SK-N-SH (cell line): ENCODE measurements at regions not wholly inside any gene's neighbourhood (a gene's known extent, or its start where the extent isn't known, plus 50 kb on each side); places are given as distances from the start of the nearest gene placed in this dataset.
A peak's percentile ranks its signal among the peaks of the same experiment; 100 is the strongest.

Source experiments
- CTCF ChIA-PET: fragments of 300-600, 350-600 bp; formaldehyde crosslinking; extraction: SDS; loops from one replicate; lab custom pipeline; 2021; lab: Yijun Ruan, JAX
- POLR2A ChIA-PET: fragments of 350-600 bp; sonication (Branson Sonifier 250); formaldehyde crosslinking; extraction: SDS; loops from one replicate; lab custom pipeline; 2020; ENCODE audit warnings: antibody characterized with exemption, inconsistent platforms; lab: Yijun Ruan, JAX
- DNase-seq: peaks from one replicate; pipeline ENCODE4 v3.0.0; 2012
- H2AFZ ChIP-seq: fragments of 200-600 bp; sonication (generic); 2 replicates; pipeline ENCODE4 v1.8.1; 2016; ENCODE audit warnings: antibody characterized with exemption, mild to moderate bottlenecking, low read depth
- H3F3A ChIP-seq: fragments of 200-600 bp; sonication (generic); replicated peaks from 2 replicates; pipeline ENCODE3; 2016; ENCODE audit warnings: antibody characterized with exemption, mild to moderate bottlenecking; ENCODE audit not compliant: insufficient read depth
- H3K27ac ChIP-seq, 2 experiments: fragments of 200-500 bp in 1 of 2; fragments of 200-600 bp in 1 of 2; sonication (Bioruptor generic) in 1 of 2; sonication (generic), shearing (Covaris generic) in 1 of 2; 2 replicates each; pipeline versions ENCODE4 v1.5.1 to v1.6.1; 2014 to 2016; ENCODE audit warnings: low read depth in 2 of 2, inconsistent platforms in 1 of 2, low read length in 1 of 2, mild to moderate bottlenecking in 1 of 2, mixed read lengths in 1 of 2
- H3K27me3 ChIP-seq: fragments of 200-600 bp; sonication (generic), shearing (Covaris generic); 2 replicates; pipeline ENCODE4 v1.6.1; 2016; ENCODE audit warnings: mixed run types; ENCODE audit not compliant: insufficient read depth
- H3K36me3 ChIP-seq, 2 experiments: fragments of 200-500 bp in 1 of 2; fragments of 200-600 bp in 1 of 2; sonication (Bioruptor generic) in 1 of 2; sonication (generic) in 1 of 2; replicated peaks in 1 of 2; 2 replicates each; pipeline versions ENCODE3 to v1.5.1; 2014 to 2016; ENCODE audit warnings: low read length in 1 of 2, mild to moderate bottlenecking in 1 of 2; ENCODE audit not compliant: insufficient read depth in 2 of 2, control insufficient read depth in 1 of 2
- H3K4me1 ChIP-seq, 2 experiments: fragments of 200-500 bp in 1 of 2; fragments of 200-600 bp in 1 of 2; sonication (Bioruptor generic) in 1 of 2; sonication (generic), shearing (Covaris generic) in 1 of 2; 2 replicates each; pipeline versions ENCODE4 v1.5.1 to v1.6.1; 2014 to 2016; ENCODE audit warnings: low read depth in 1 of 2, low read length in 1 of 2, mixed run types in 1 of 2; ENCODE audit not compliant: insufficient read depth in 2 of 2, control insufficient read depth in 1 of 2
- H3K4me2 ChIP-seq: fragments of 200-600 bp; sonication (generic), shearing (Covaris generic); 2 replicates; pipeline ENCODE4 v1.6.1; 2017; ENCODE audit warnings: mixed run types
- H3K4me3 ChIP-seq, 2 experiments: fragments of 200-500 bp in 1 of 2; fragments of 200-600 bp in 1 of 2; sonication (Bioruptor generic) in 1 of 2; sonication (generic), shearing (Covaris generic) in 1 of 2; 2 replicates each; pipeline versions ENCODE4 v1.5.1 to v1.8.1; 2014 to 2016; ENCODE audit warnings: low read depth in 2 of 2, inconsistent platforms in 1 of 2, low read length in 1 of 2, mild to moderate bottlenecking in 1 of 2, mixed read lengths in 1 of 2, moderate library complexity in 1 of 2
- H3K79me2 ChIP-seq: fragments of 200-600 bp; sonication (generic); 2 replicates; pipeline ENCODE4 v1.8.1; 2017; ENCODE audit warnings: mild to moderate bottlenecking; ENCODE audit not compliant: insufficient read depth
- H3K9ac ChIP-seq: fragments of 200-600 bp; sonication (generic); 2 replicates; pipeline ENCODE4 v1.6.1; 2017; ENCODE audit warnings: mixed run types
- H3K9me2 ChIP-seq: fragments of 200-600 bp; sonication (generic); 2 replicates; pipeline ENCODE4 v1.6.1; 2017; ENCODE audit warnings: mixed run types
- H3K9me3 ChIP-seq: fragments of 200-600 bp; sonication (generic); 2 replicates; pipeline ENCODE4 v1.6.1; 2017; ENCODE audit warnings: mixed run types, mild to moderate bottlenecking, moderate library complexity
- H4K20me1 ChIP-seq: fragments of 200-600 bp; sonication (generic); 2 replicates; pipeline ENCODE4 v1.6.1; 2017; ENCODE audit warnings: mild to moderate bottlenecking, mixed run types; ENCODE audit not compliant: insufficient read depth
- CHD2 ChIP-seq: fragments of 150-350 bp; IDR thresholded peaks from 2 replicates; pipeline ENCODE4 v1.6.1; 2018; ENCODE audit warnings: low read length; ENCODE audit not compliant: partially characterized antibody
- ELF1 ChIP-seq: IDR thresholded peaks from 2 replicates; pipeline ENCODE4 v1.4.0; 2012
- EZH2phosphoT487 ChIP-seq: fragments of 200-600 bp; sonication (generic); IDR thresholded peaks from 2 replicates; pipeline ENCODE4 v1.6.1; 2017; ENCODE audit warnings: low read depth, mixed run types, mild to moderate bottlenecking, antibody characterized with exemption, moderate library complexity, borderline replicate concordance
- FOXJ3 ChIP-seq: sonication (generic); formaldehyde crosslinking; IDR thresholded peaks from 2 replicates; pipeline ENCODE4 v1.5.1; 2020; ENCODE audit warnings: mild to moderate bottlenecking, missing genetic modification reagents
- FOXM1 ChIP-seq: IDR thresholded peaks from 2 replicates; pipeline ENCODE4 v1.4.0; 2012; ENCODE audit warnings: low read depth, mild to moderate bottlenecking
- NRF1 ChIP-seq: IDR thresholded peaks from 2 replicates; pipeline ENCODE4 v1.6.1; 2012; ENCODE audit warnings: low read depth, mild to moderate bottlenecking, low read length
- RAD21 ChIP-seq: IDR thresholded peaks from 2 replicates; pipeline ENCODE4 v1.6.1; 2012; ENCODE audit warnings: mild to moderate bottlenecking, low read length
- RXRA ChIP-seq: IDR thresholded peaks from 2 replicates; pipeline ENCODE4 v1.4.0; 2012; ENCODE audit warnings: low read depth, mild to moderate bottlenecking, borderline replicate concordance
- TAF1 ChIP-seq: IDR thresholded peaks from 2 replicates; pipeline ENCODE4 v1.6.1; 2012; ENCODE audit warnings: low read depth, mild to moderate bottlenecking, low read length, moderate library complexity, borderline replicate concordance
- TCF12 ChIP-seq: IDR thresholded peaks from 2 replicates; pipeline ENCODE4 v1.4.0; 2012
- TEAD4 ChIP-seq: IDR thresholded peaks from 2 replicates; pipeline ENCODE4 v1.4.0; 2012; ENCODE audit warnings: mild to moderate bottlenecking, borderline replicate concordance; ENCODE audit not compliant: insufficient read depth
- WGBS: methylation state at CpG from one replicate; pipeline ENCODE4 v1.1.6; 2017; ENCODE audit warnings: low lambda C conversion rate; 5-methylcytosine and 5-hydroxymethylcytosine counted together
- TF ChIP-seq, protein P1 (sequence below): IDR thresholded peaks from 2 replicates; pipeline ENCODE4; 2012
- TF ChIP-seq, protein P2 (sequence below): IDR thresholded peaks from 2 replicates; pipeline ENCODE4 v1.4.0; 2012; ENCODE audit warnings: low read depth
- TF ChIP-seq, protein P3 (sequence below): fragments of 200-600 bp; sonication (generic); IDR thresholded peaks from 2 replicates; pipeline ENCODE4 v1.6.1; 2017; ENCODE audit warnings: antibody characterized with exemption, mild to moderate bottlenecking, moderate library complexity
- TF ChIP-seq, protein P4 (sequence below): fragments of 150-350 bp; IDR thresholded peaks from 2 replicates; pipeline ENCODE4 v1.6.1; 2016; ENCODE audit warnings: mild to moderate bottlenecking, low read depth, low read length

DNA sequence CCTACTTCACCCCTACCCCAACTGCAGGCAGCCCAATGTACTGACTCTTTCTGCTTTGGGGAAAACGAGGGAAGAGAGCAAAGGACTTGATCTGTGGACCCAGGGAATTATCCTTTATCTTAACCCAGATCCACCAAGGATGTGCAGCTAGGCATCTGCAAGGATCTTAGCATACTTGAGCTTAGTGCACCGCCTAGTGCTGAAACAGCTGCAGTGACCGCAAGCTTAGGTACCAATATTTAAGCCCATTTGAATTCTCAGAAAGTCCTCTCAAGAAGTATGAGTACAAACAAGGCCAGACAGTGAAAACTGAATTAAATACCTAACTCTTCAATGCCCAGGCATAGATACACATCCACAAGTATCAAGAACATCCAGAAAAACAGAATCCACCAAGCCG lies 576.7 kb upstream of the ADAMTS16 start:
- Histone ChIP-seq H3K9me2 (no peaks in the 10 kb centered on the region), H2AFZ (no peak overlapping the region), H3K27me3 (no peaks in the 10 kb centered on the region), H3K36me3 (no peaks in the 10 kb centered on the region), H3K9me3 (no peaks in the 10 kb centered on the region; the same call in 1 of the 2 replicates), H3K27ac (no peak overlapping the region), H4K20me1 (no peaks in the 10 kb centered on the region), H3K4me1 (no peaks in the 10 kb centered on the region), H3K4me2 (no peak overlapping the region), H3F3A (no peaks in the 10 kb centered on the region), H3K79me2 (no peaks in the 10 kb centered on the region), H3K9ac (no peak overlapping the region), H3K4me3 (no peak overlapping the region; a peak in 1 of 4 replicates)
- no peak for DNase-seq
- ChIA-PET CTCF (no interaction called here), POLR2A (no interaction called here)
- 10% methylated on average over 4 of the region's 4 CpGs for WGBS
- TF ChIP-seq TEAD4 (no peak), TAF1 (no peak), ELF1 (no peak), RXRA (no peak), RAD21 (peak; percentile 41), CHD2 (no peak), FOXJ3 (CRISPR knock-in tag) (no peak), EZH2phosphoT487 (no peak), TCF12 (no peak), FOXM1 (no peak), NRF1 (no peak)
- TF ChIP-seq, protein P1, sequence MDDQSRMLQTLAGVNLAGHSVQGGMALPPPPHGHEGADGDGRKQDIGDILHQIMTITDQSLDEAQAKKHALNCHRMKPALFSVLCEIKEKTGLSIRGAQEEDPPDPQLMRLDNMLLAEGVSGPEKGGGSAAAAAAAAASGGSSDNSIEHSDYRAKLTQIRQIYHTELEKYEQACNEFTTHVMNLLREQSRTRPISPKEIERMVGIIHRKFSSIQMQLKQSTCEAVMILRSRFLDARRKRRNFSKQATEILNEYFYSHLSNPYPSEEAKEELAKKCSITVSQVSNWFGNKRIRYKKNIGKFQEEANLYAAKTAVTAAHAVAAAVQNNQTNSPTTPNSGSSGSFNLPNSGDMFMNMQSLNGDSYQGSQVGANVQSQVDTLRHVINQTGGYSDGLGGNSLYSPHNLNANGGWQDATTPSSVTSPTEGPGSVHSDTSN: no peak
- TF ChIP-seq, protein P2, sequence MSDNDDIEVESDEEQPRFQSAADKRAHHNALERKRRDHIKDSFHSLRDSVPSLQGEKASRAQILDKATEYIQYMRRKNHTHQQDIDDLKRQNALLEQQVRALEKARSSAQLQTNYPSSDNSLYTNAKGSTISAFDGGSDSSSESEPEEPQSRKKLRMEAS: no peak
- TF ChIP-seq, protein P3, sequence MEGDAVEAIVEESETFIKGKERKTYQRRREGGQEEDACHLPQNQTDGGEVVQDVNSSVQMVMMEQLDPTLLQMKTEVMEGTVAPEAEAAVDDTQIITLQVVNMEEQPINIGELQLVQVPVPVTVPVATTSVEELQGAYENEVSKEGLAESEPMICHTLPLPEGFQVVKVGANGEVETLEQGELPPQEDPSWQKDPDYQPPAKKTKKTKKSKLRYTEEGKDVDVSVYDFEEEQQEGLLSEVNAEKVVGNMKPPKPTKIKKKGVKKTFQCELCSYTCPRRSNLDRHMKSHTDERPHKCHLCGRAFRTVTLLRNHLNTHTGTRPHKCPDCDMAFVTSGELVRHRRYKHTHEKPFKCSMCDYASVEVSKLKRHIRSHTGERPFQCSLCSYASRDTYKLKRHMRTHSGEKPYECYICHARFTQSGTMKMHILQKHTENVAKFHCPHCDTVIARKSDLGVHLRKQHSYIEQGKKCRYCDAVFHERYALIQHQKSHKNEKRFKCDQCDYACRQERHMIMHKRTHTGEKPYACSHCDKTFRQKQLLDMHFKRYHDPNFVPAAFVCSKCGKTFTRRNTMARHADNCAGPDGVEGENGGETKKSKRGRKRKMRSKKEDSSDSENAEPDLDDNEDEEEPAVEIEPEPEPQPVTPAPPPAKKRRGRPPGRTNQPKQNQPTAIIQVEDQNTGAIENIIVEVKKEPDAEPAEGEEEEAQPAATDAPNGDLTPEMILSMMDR: peak; percentile 45
- TF ChIP-seq, protein P4, sequence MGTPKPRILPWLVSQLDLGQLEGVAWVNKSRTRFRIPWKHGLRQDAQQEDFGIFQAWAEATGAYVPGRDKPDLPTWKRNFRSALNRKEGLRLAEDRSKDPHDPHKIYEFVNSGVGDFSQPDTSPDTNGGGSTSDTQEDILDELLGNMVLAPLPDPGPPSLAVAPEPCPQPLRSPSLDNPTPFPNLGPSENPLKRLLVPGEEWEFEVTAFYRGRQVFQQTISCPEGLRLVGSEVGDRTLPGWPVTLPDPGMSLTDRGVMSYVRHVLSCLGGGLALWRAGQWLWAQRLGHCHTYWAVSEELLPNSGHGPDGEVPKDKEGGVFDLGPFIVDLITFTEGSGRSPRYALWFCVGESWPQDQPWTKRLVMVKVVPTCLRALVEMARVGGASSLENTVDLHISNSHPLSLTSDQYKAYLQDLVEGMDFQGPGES: no peak
- TF ChIP-seq, all 33 proteins: peak for 2
